CD4-positive, alpha-beta memory T cell (primary cell): ENCODE measurements at regions not wholly inside any gene's neighbourhood (a gene's known extent, or its start where the extent isn't known, plus 50 kb on each side); places are given as distances from the start of the nearest gene placed in this dataset.

Experiments
- CTCF ChIA-PET: fragments of 350-600 bp; sonication (Branson Sonifier 250); formaldehyde crosslinking; loops from one replicate; lab custom pipeline; 2021; ENCODE audit warnings: inconsistent platforms; ENCODE audit not compliant: partially characterized antibody; lab: Charles Lee
- POLR2A ChIA-PET: fragments of 350-600 bp; sonication (Branson Sonifier 250); formaldehyde crosslinking; loops from one replicate; lab custom pipeline; 2021; ENCODE audit not compliant: partially characterized antibody; lab: Charles Lee
- DNase-seq, 5 donors: peaks; one replicate each; pipeline versions ENCODE4 v3.0.0 to v3.0.0-alpha.2; 2020 to 2022; ENCODE audit warnings: mixed read lengths in 1 of 5
- H3K27ac ChIP-seq: one replicate; pipeline ENCODE4 v1.7.0; 2013; ENCODE audit warnings: low read depth, low read length
- H3K27me3 ChIP-seq: 2 replicates; pipeline ENCODE4 v1.7.0; 2013; ENCODE audit warnings: mild to moderate bottlenecking, low read length, moderate library complexity; ENCODE audit not compliant: insufficient read depth
- H3K36me3 ChIP-seq: 2 replicates; pipeline ENCODE4 v1.7.0; 2013; ENCODE audit warnings: mild to moderate bottlenecking, low read length, moderate library complexity; ENCODE audit not compliant: insufficient read depth
- H3K4me1 ChIP-seq: 2 replicates; pipeline ENCODE4 v1.7.0; 2013; ENCODE audit warnings: mild to moderate bottlenecking, low read length, moderate library complexity; ENCODE audit not compliant: insufficient read depth
- H3K4me3 ChIP-seq, 2 donors: one replicate each; pipeline ENCODE4 v1.7.0; 2013; ENCODE audit warnings: low read length in 2 of 2, mild to moderate bottlenecking in 1 of 2
- H3K9me3 ChIP-seq, 2 donors: one replicate each; pipeline ENCODE4 v1.7.0; 2013; ENCODE audit warnings: low read length in 2 of 2, control low read depth in 1 of 2; ENCODE audit not compliant: control insufficient read depth in 1 of 2
- H3K27ac Mint-ChIP-seq, 7 donors: one replicate each; pipeline ENCODE4 v1.8.0; 2020 to 2021; ENCODE audit warnings: mixed read lengths in 7 of 7, mild to moderate bottlenecking in 6 of 7, inconsistent platforms in 3 of 7, moderate library complexity in 3 of 7
- H3K27me3 Mint-ChIP-seq, 2 donors: one replicate each; pipeline ENCODE4 v1.8.0; 2020 to 2021; ENCODE audit warnings: mixed read lengths in 2 of 2
- H3K36me3 Mint-ChIP-seq, 2 donors: one replicate each; pipeline ENCODE4 v1.8.0; 2020 to 2021; ENCODE audit warnings: mixed read lengths in 2 of 2, inconsistent platforms in 1 of 2, mild to moderate bottlenecking in 1 of 2
- H3K4me1 Mint-ChIP-seq, 4 donors: one replicate each; pipeline ENCODE4 v1.8.0; 2020 to 2021; ENCODE audit warnings: mixed read lengths in 4 of 4, mild to moderate bottlenecking in 1 of 4
- H3K4me3 Mint-ChIP-seq, 8 donors: one replicate each; pipeline ENCODE4 v1.8.0; 2020 to 2021; ENCODE audit warnings: mixed read lengths in 8 of 8, mild to moderate bottlenecking in 7 of 8, moderate library complexity in 6 of 8, inconsistent platforms in 3 of 8
- H3K9me3 Mint-ChIP-seq, 8 donors: one replicate each; pipeline ENCODE4 v1.8.0; 2020 to 2021; ENCODE audit warnings: mixed read lengths in 8 of 8, mild to moderate bottlenecking in 5 of 8, inconsistent platforms in 3 of 8, moderate library complexity in 1 of 8
- intact Hi-C: fragments of 100-400 bp; cut with micrococcal nuclease; formaldehyde crosslinking; loops from one replicate; pipeline ENCODE4 v1.15.1; 2023

- H3K9me3 Mint-ChIP-seq = peaks cover 0 to 15% (median 4%) of the 10 kb centered on the region in 8 donors
- H3K4me1 ChIP-seq = no peaks in the 10 kb centered on the region
- H3K4me3 ChIP-seq = no peak overlapping the region
- H3K27me3 ChIP-seq = no peaks in the 10 kb centered on the region
- CTCF ChIA-PET = no interaction called here
- no peaks in the 10 kb centered on the region for H3K4me1 Mint-ChIP-seq
- H3K27me3 Mint-ChIP-seq = peaks cover 0 to 1% of the 10 kb centered on the region in 2 donors
- no peaks in the 10 kb centered on the region for H3K36me3 ChIP-seq
- POLR2A ChIA-PET = no interaction called here
- intact Hi-C loops = no loop called here
- H3K4me3 Mint-ChIP-seq = no peak overlapping the region
- no peaks in the 10 kb centered on the region for H3K36me3 Mint-ChIP-seq
- no peak for DNase-seq
- no peaks in the 10 kb centered on the region for H3K9me3 ChIP-seq
- H3K27ac ChIP-seq = no peak overlapping the region
- H3K27ac Mint-ChIP-seq = no peak overlapping the region
These were observed 318.9 kb upstream of the JAG1 start for GRCh38 chr20:10992731-10993130.

DNA sequence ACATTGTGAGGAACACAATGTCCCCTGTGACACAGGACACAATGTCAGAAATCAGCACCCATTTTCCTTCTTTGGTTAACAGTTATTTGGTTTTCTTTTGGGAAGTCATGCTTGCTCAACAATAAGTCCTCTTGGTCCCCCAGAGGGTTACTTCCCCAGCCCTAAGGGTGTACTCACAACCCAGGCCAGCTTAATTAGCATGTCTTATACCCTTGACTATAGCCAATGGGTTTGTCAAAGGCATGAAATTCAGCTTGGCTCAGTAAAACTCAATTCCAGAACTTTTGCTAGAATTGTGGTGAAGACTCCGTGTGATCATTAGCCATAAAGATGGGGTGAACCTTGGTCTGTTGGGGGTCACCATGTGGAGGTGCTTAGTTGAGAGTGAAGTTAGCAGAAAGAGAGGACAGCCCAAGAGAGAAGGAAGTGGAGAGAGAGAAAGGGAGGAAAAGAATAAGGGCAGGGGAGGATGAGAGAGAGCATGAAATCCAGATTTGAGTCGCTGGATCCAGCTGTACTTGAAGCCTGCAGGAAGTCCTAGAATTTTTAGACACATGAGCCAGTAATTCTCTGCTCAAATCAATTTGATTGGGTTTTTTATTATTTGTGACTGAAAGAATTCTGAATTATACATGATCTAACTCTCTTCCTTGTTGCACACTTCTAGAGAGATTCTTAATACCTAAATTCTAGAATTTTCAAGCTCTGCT lies 321.3 kb upstream of the JAG1 start:
- POLR2A ChIA-PET = no interaction called here
- intact Hi-C loops = no loop called here
- Mint-ChIP-seq H3K27me3 (peaks cover 0 to 1% of the 10 kb centered on the region in 2 donors), H3K27ac (no peak overlapping the region), H3K4me3 (no peak overlapping the region), H3K36me3 (no peaks in the 10 kb centered on the region), H3K4me1 (no peaks in the 10 kb centered on the region), H3K9me3 (peaks cover 0 to 12% (median 4%) of the 10 kb centered on the region in 8 donors)
- Histone ChIP-seq H3K27me3 (no peaks in the 10 kb centered on the region), H3K36me3 (no peaks in the 10 kb centered on the region), H3K4me3 (no peak overlapping the region), H3K4me1 (no peaks in the 10 kb centered on the region), H3K9me3 (no peaks in the 10 kb centered on the region), H3K27ac (no peak overlapping the region)
- DNase-seq = no peak
- CTCF ChIA-PET = no interaction called here

GRCh38 chr20:10998476-10998875 lies 324.7 kb upstream of the JAG1 start:
- no peaks in the 10 kb centered on the region for H3K36me3 Mint-ChIP-seq
- H3K27ac Mint-ChIP-seq = no peak overlapping the region
- Histone ChIP-seq H3K4me3 (no peak overlapping the region), H3K27me3 (no peaks in the 10 kb centered on the region), H3K36me3 (no peaks in the 10 kb centered on the region), H3K9me3 (no peaks in the 10 kb centered on the region), H3K4me1 (no peaks in the 10 kb centered on the region), H3K27ac (no peak overlapping the region)
- no peak for DNase-seq
- no peaks in the 10 kb centered on the region for H3K4me1 Mint-ChIP-seq
- H3K4me3 Mint-ChIP-seq = no peak overlapping the region
- intact Hi-C loops = no loop called here
- peaks cover 0 to 12% (median 1%) of the 10 kb centered on the region in 8 donors for H3K9me3 Mint-ChIP-seq
- POLR2A ChIA-PET = no interaction called here
- peaks cover 0 to 1% of the 10 kb centered on the region in 2 donors for H3K27me3 Mint-ChIP-seq
- CTCF ChIA-PET = no interaction called here

GRCh38 chr20:11000416-11000815 lies 326.6 kb upstream of the JAG1 start:
- CTCF ChIA-PET = no interaction called here
- POLR2A ChIA-PET = no interaction called here

DNA sequence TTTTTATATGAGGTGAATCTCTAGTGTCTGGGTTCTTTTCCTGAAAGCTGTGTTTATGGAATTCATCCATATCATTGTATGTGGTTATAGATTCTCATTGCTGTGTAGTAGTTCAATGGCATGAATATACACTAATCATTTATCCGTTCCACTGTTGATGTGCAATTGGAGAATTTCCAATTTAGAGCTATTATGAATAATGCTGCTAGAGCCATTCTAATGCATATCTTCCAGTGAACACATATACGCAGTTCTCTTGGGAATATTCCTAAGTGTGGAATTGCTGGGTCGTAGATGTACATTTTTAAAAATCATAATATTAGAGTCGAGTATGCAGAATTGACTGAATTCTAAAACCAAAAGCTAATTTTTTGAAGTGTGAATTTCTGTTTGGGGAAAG lies 327.5 kb upstream of the JAG1 start:
- CTCF ChIA-PET = no interaction called here
- H3K4me3 Mint-ChIP-seq = no peak overlapping the region
- no peaks in the 10 kb centered on the region for H3K36me3 Mint-ChIP-seq
- Histone ChIP-seq H3K27ac (no peak overlapping the region), H3K4me1 (no peaks in the 10 kb centered on the region), H3K27me3 (no peaks in the 10 kb centered on the region), H3K4me3 (no peak overlapping the region), H3K9me3 (no peaks in the 10 kb centered on the region), H3K36me3 (no peaks in the 10 kb centered on the region)
- no peak for DNase-seq
- intact Hi-C loops = no loop called here
- H3K27ac Mint-ChIP-seq = no peak overlapping the region
- no peaks in the 10 kb centered on the region for H3K4me1 Mint-ChIP-seq
- POLR2A ChIA-PET = no interaction called here
- peaks cover 0 to 10% (median 4%) of the 10 kb centered on the region in 8 donors for H3K9me3 Mint-ChIP-seq
- H3K27me3 Mint-ChIP-seq = no peaks in the 10 kb centered on the region

More at GRCh38 chr20:11000416-11000815, 326.6 kb upstream of the JAG1 start:
- Histone ChIP-seq H3K9me3 (no peaks in the 10 kb centered on the region), H3K27me3 (no peaks in the 10 kb centered on the region), H3K4me3 (no peak overlapping the region), H3K36me3 (no peaks in the 10 kb centered on the region), H3K4me1 (no peaks in the 10 kb centered on the region), H3K27ac (no peak overlapping the region)
- intact Hi-C loops = no loop called here
- Mint-ChIP-seq H3K4me1 (no peaks in the 10 kb centered on the region), H3K36me3 (no peaks in the 10 kb centered on the region), H3K27ac (no peak overlapping the region), H3K9me3 (peaks cover 0 to 7% (median 1%) of the 10 kb centered on the region in 8 donors), H3K27me3 (no peaks in the 10 kb centered on the region), H3K4me3 (no peak overlapping the region)
- no peak for DNase-seq

- intact Hi-C loops = no loop called here
- Histone ChIP-seq H3K36me3 (no peaks in the 10 kb centered on the region), H3K27ac (no peak overlapping the region), H3K4me1 (no peaks in the 10 kb centered on the region), H3K4me3 (no peak overlapping the region), H3K27me3 (no peaks in the 10 kb centered on the region), H3K9me3 (no peaks in the 10 kb centered on the region)
- POLR2A ChIA-PET = no interaction called here
- Mint-ChIP-seq H3K4me1 (no peaks in the 10 kb centered on the region), H3K9me3 (peaks cover 0 to 12% (median 5%) of the 10 kb centered on the region in 8 donors), H3K27me3 (no peaks in the 10 kb centered on the region), H3K36me3 (no peaks in the 10 kb centered on the region), H3K4me3 (no peak overlapping the region), H3K27ac (no peak overlapping the region)
- no peak for DNase-seq
- CTCF ChIA-PET = no interaction called here
These were observed 328.2 kb upstream of the JAG1 start for GRCh38 chr20:11001764-11002540.

GRCh38 chr20:11003341-11003740 lies 329.5 kb upstream of the JAG1 start:
- no peaks in the 10 kb centered on the region for H3K27me3 Mint-ChIP-seq
- no peak for DNase-seq
- H3K9me3 Mint-ChIP-seq = peaks cover 0 to 11% (median 5%) of the 10 kb centered on the region in 8 donors
- no peaks in the 10 kb centered on the region for H3K4me1 ChIP-seq
- H3K36me3 Mint-ChIP-seq = no peaks in the 10 kb centered on the region
- no peaks in the 10 kb centered on the region for H3K4me1 Mint-ChIP-seq
- H3K27ac ChIP-seq = no peak overlapping the region
- no peaks in the 10 kb centered on the region for H3K9me3 ChIP-seq
- ChIA-PET CTCF (no interaction called here), POLR2A (no interaction called here)
- no peaks in the 10 kb centered on the region for H3K27me3 ChIP-seq
- intact Hi-C loops = no loop called here
- no peak overlapping the region for H3K27ac Mint-ChIP-seq
- H3K36me3 ChIP-seq = no peaks in the 10 kb centered on the region
- no peak overlapping the region for H3K4me3 Mint-ChIP-seq
- no peak overlapping the region for H3K4me3 ChIP-seq
